Smooth muscle cell (in vitro differentiated cells): ENCODE measurements at regions not wholly inside any gene's neighbourhood (a gene's known extent, or its start where the extent isn't known, plus 50 kb on each side); places are given as distances from the start of the nearest gene placed in this dataset.

Experiments used
- DNase-seq: peaks from one replicate; lab custom pipeline; 2025; ENCODE audit not compliant: unreplicated experiment; lab: John Stamatoyannopoulos, UW
- H2AFZ ChIP-seq: fragments of 200-600 bp; sonication (generic); 2 replicates; pipeline ENCODE4 v1.6.0; 2016; ENCODE audit warnings: antibody characterized with exemption, low read depth, mild to moderate bottlenecking
- H3F3A ChIP-seq: fragments of 200-600 bp; sonication (generic); 2 replicates; pipeline ENCODE4 v1.6.0; 2017; ENCODE audit warnings: antibody characterized with exemption, low read depth
- H3K27ac ChIP-seq: fragments of 200-600 bp; sonication (generic); 2 replicates; pipeline ENCODE4 v1.5.1; 2016; ENCODE audit warnings: low read depth, mild to moderate bottlenecking
- H3K27me3 ChIP-seq: fragments of 200-600 bp; sonication (generic); 2 replicates; pipeline ENCODE4 v1.6.1; 2016; ENCODE audit warnings: low read depth, mild to moderate bottlenecking
- H3K36me3 ChIP-seq: fragments of 200-600 bp; sonication (generic); 2 replicates; pipeline ENCODE4 v1.5.1; 2016; ENCODE audit warnings: low read depth
- H3K4me1 ChIP-seq: fragments of 200-600 bp; sonication (generic); 2 replicates; pipeline ENCODE4 v1.5.1; 2016; ENCODE audit warnings: low read depth
- H3K4me2 ChIP-seq: fragments of 200-600 bp; sonication (generic); 2 replicates; pipeline ENCODE4 v1.6.0; 2016; ENCODE audit warnings: mild to moderate bottlenecking
- H3K4me3 ChIP-seq: fragments of 200-600 bp; sonication (generic); 2 replicates; pipeline ENCODE4 v1.5.1; 2016; ENCODE audit warnings: mild to moderate bottlenecking
- H3K79me2 ChIP-seq: fragments of 200-600 bp; sonication (generic); 2 replicates; pipeline ENCODE4 v1.6.0; 2016; ENCODE audit warnings: low read depth, mild to moderate bottlenecking
- H3K9ac ChIP-seq: fragments of 200-600 bp; sonication (generic); 2 replicates; pipeline ENCODE4 v1.6.0; 2016; ENCODE audit warnings: low read depth
- H3K9me3 ChIP-seq: fragments of 200-600 bp; sonication (generic); replicated peaks from 2 replicates; pipeline ENCODE4 v1.5.1; 2016; ENCODE audit warnings: low read depth
- H4K20me1 ChIP-seq: fragments of 200-600 bp; sonication (generic); 2 replicates; pipeline ENCODE4 v1.6.0; 2016; ENCODE audit warnings: low read depth
- CTCF ChIP-seq: fragments of 200-600 bp; sonication (generic); IDR thresholded peaks from 2 replicates; pipeline ENCODE4 v1.5.1; 2017; ENCODE audit warnings: borderline replicate concordance, mild to moderate bottlenecking, antibody characterized with exemption; ENCODE audit not compliant: insufficient read depth, poor library complexity, severe bottlenecking
- WGBS: methylation state at CpG from one replicate; pipeline ENCODE4 v1.1.7; 2016; ENCODE audit warnings: low lambda C conversion rate; 5-methylcytosine and 5-hydroxymethylcytosine counted together

GRCh38 chr12:5180496-5180895, 136.8 kb downstream of the KCNA5 start:
- DNase-seq = no peak
- no peaks in the 10 kb centered on the region for H3K9me3 ChIP-seq
- no peaks in the 10 kb centered on the region for H4K20me1 ChIP-seq
- H3K4me2 ChIP-seq = no peak overlapping the region
- WGBS = 93% methylated on average over 5 of the region's 5 CpGs
- no peaks in the 10 kb centered on the region for H3K27me3 ChIP-seq
- H3K4me1 ChIP-seq = no peaks in the 10 kb centered on the region
- no peak overlapping the region for H3K27ac ChIP-seq
- no peaks in the 10 kb centered on the region for H3K36me3 ChIP-seq
- H3K9ac ChIP-seq = no peak overlapping the region
- no peak for TF ChIP-seq CTCF
- no peak overlapping the region for H2AFZ ChIP-seq
- H3K4me3 ChIP-seq = no peak overlapping the region
- H3F3A ChIP-seq = no peaks in the 10 kb centered on the region
- no peaks in the 10 kb centered on the region for H3K79me2 ChIP-seq

GRCh38 chr12:5184186-5184585, 140.5 kb downstream of the KCNA5 start:
- H4K20me1 ChIP-seq = no peaks in the 10 kb centered on the region
- H3K4me2 ChIP-seq = no peak overlapping the region
- no peak overlapping the region for H3K4me3 ChIP-seq
- TF ChIP-seq CTCF = no peak
- 73% methylated on average over 5 of the region's 5 CpGs for WGBS
- H3K79me2 ChIP-seq = no peaks in the 10 kb centered on the region
- no peak overlapping the region for H3K9ac ChIP-seq
- no peak overlapping the region for H3K27ac ChIP-seq
- H3F3A ChIP-seq = no peaks in the 10 kb centered on the region
- H3K9me3 ChIP-seq = no peaks in the 10 kb centered on the region
- H3K36me3 ChIP-seq = no peaks in the 10 kb centered on the region
- DNase-seq = no peak
- no peaks in the 10 kb centered on the region for H3K27me3 ChIP-seq
- H3K4me1 ChIP-seq = no peaks in the 10 kb centered on the region
- no peak overlapping the region for H2AFZ ChIP-seq

GRCh38 chr12:5185435-5186069, 141.9 kb downstream of the KCNA5 start:
- no peak overlapping the region for H3K4me3 ChIP-seq
- WGBS = 93% methylated on average over 8 of the region's 8 CpGs
- no peak overlapping the region for H3K27ac ChIP-seq
- no peak for TF ChIP-seq CTCF
- H3K4me1 ChIP-seq = no peaks in the 10 kb centered on the region
- no peak for DNase-seq
- H3K79me2 ChIP-seq = no peaks in the 10 kb centered on the region
- H3K9ac ChIP-seq = no peak overlapping the region
- no peaks in the 10 kb centered on the region for H3F3A ChIP-seq
- H4K20me1 ChIP-seq = no peaks in the 10 kb centered on the region
- no peak overlapping the region for H3K4me2 ChIP-seq
- H3K36me3 ChIP-seq = no peaks in the 10 kb centered on the region
- H2AFZ ChIP-seq = no peak overlapping the region
- H3K9me3 ChIP-seq = no peaks in the 10 kb centered on the region
- H3K27me3 ChIP-seq = no peaks in the 10 kb centered on the region

- WGBS = 92% methylated on average over 4 of the region's 4 CpGs
- Histone ChIP-seq H3F3A (no peaks in the 10 kb centered on the region), H2AFZ (no peak overlapping the region), H3K79me2 (no peaks in the 10 kb centered on the region), H3K4me2 (no peak overlapping the region), H3K36me3 (no peaks in the 10 kb centered on the region), H3K9me3 (no peaks in the 10 kb centered on the region), H3K27me3 (no peaks in the 10 kb centered on the region), H3K4me1 (no peaks in the 10 kb centered on the region), H3K9ac (no peak overlapping the region), H4K20me1 (no peaks in the 10 kb centered on the region), H3K27ac (no peak overlapping the region), H3K4me3 (no peak overlapping the region)
- TF ChIP-seq CTCF = no peak
- no peak for DNase-seq
Measured at GRCh38 chr12:5186715-5187114, 143.0 kb downstream of the KCNA5 start.
